Right lobe of liver (tissue), 6 donors: ENCODE measurements at regions not wholly inside any gene's neighbourhood (a gene's known extent, or its start where the extent isn't known, plus 50 kb on each side); places are given as distances from the start of the nearest gene placed in this dataset.

Experiments
- ATAC-seq, 4 donors: fragments of 200-7000 bp; cut with Tn5 transposase; one replicate each; pipeline ENCODE4 v1.9.1; 2020; ENCODE audit warnings: mild to moderate bottlenecking in 4 of 4, moderate library complexity in 4 of 4
- DNase-seq, 3 donors: peaks; one replicate each; pipeline ENCODE4 v3.0.0-alpha.2; 2020
- H3K27ac ChIP-seq, 3 donors: fragments of 200-600 bp; one replicate each; pipeline ENCODE4 v1.8.0; 2022
- H3K27me3 ChIP-seq, 2 donors: fragments of 200-600 bp; one replicate each; pipeline ENCODE4 v1.8.0; 2022
- H3K36me3 ChIP-seq, 4 donors: fragments of 200-600 bp; sonication (generic) in 1 of 4; one replicate each; pipeline versions ENCODE4 v1.5.1 to v1.8.0; 2017 to 2022; ENCODE audit warnings: control low read depth in 1 of 4
- H3K4me1 ChIP-seq, 4 donors: fragments of 200-600 bp; sonication (generic) in 1 of 4; one replicate each; pipeline versions ENCODE4 v1.5.1 to v1.8.0; 2017 to 2022; ENCODE audit warnings: control low read depth in 1 of 4
- H3K4me3 ChIP-seq, 3 donors: fragments of 200-600 bp; one replicate each; pipeline ENCODE4 v1.8.0; 2022
- H3K9me3 ChIP-seq, 4 donors: fragments of 200-600 bp; sonication (generic) in 1 of 4; one replicate each; pipeline versions ENCODE4 v1.5.1 to v1.8.0; 2017 to 2022; ENCODE audit warnings: control low read depth in 1 of 4
- POLR2A ChIP-seq: fragments of 450-650 bp; IDR thresholded peaks from one replicate; pipeline ENCODE4 v1.6.1; 2017; ENCODE audit warnings: antibody characterized with exemption, mild to moderate bottlenecking
- WGBS: methylation state at CpG from one replicate; pipeline ENCODE4 v1.1.6; 2018; ENCODE audit warnings: low coverage, low lambda C conversion rate; ENCODE audit not compliant: insufficient coverage; ENCODE audit errors: missing lambda C conversion rate; 5-methylcytosine and 5-hydroxymethylcytosine counted together
- intact Hi-C, 2 donors: fragments of 100-400 bp; cut with DNase I; formaldehyde crosslinking; loops; one replicate each; pipeline versions ENCODE4 v1.11.2 to v1.14.1; 2022
- TF ChIP-seq, protein P1 (sequence below), 4 donors: fragments of 200-600 bp in 3 of 4; fragments of 450-650 bp in 1 of 4; IDR thresholded peaks; one replicate each; pipeline versions ENCODE4 v1.5.1 to v1.8.0; 2016 to 2022; ENCODE audit warnings: antibody characterized with exemption in 4 of 4, mild to moderate bottlenecking in 2 of 4
- donor health status: DM: no; HTN: yes; CAD: no.
- donor health status: DM: no; HTN: no; CAD: no.
- donor health status: DM: no; HTN: no; CAD: no.
- donor health status: DM: no; HTN: yes; CAD: no.
- donor health status: DM: no; HTN: yes; CAD: no.

GRCh38 chr13:53188120-53188519 is 159.5 kb downstream of the OLFM4 start:
- intact Hi-C loops = no loop called here
- no peaks in the 10 kb centered on the region for H3K4me1 ChIP-seq
- H3K36me3 ChIP-seq = no peaks in the 10 kb centered on the region
- H3K27ac ChIP-seq = no peak overlapping the region
- no peak for ATAC-seq
- no peak for DNase-seq
- TF ChIP-seq, protein P1, sequence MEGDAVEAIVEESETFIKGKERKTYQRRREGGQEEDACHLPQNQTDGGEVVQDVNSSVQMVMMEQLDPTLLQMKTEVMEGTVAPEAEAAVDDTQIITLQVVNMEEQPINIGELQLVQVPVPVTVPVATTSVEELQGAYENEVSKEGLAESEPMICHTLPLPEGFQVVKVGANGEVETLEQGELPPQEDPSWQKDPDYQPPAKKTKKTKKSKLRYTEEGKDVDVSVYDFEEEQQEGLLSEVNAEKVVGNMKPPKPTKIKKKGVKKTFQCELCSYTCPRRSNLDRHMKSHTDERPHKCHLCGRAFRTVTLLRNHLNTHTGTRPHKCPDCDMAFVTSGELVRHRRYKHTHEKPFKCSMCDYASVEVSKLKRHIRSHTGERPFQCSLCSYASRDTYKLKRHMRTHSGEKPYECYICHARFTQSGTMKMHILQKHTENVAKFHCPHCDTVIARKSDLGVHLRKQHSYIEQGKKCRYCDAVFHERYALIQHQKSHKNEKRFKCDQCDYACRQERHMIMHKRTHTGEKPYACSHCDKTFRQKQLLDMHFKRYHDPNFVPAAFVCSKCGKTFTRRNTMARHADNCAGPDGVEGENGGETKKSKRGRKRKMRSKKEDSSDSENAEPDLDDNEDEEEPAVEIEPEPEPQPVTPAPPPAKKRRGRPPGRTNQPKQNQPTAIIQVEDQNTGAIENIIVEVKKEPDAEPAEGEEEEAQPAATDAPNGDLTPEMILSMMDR (IDR thresholded peaks at IDR 0.05) = no peak
- TF ChIP-seq POLR2A = no peak
- WGBS = 56% methylated on average over 2 of the region's 2 CpGs
- no peaks in the 10 kb centered on the region for H3K9me3 ChIP-seq
- H3K27me3 ChIP-seq = no peaks in the 10 kb centered on the region
- no peak overlapping the region for H3K4me3 ChIP-seq

GRCh38 chr13:53189162-53189561 is 160.5 kb downstream of the OLFM4 start:
- H3K36me3 ChIP-seq = no peaks in the 10 kb centered on the region
- no peak for DNase-seq
- ATAC-seq = no peak
- H3K27ac ChIP-seq = no peak overlapping the region
- TF ChIP-seq POLR2A = no peak
- H3K4me3 ChIP-seq = no peak overlapping the region
- 6% methylated on average over 1 of the region's 1 CpG for WGBS
- H3K4me1 ChIP-seq = no peaks in the 10 kb centered on the region
- no peaks in the 10 kb centered on the region for H3K27me3 ChIP-seq
- no peaks in the 10 kb centered on the region for H3K9me3 ChIP-seq
- intact Hi-C loops = no loop called here

GRCh38 chr13:53191091-53191490 is 162.5 kb downstream of the OLFM4 start:
- WGBS = 12% methylated on average over 2 of the region's 2 CpGs

DNA sequence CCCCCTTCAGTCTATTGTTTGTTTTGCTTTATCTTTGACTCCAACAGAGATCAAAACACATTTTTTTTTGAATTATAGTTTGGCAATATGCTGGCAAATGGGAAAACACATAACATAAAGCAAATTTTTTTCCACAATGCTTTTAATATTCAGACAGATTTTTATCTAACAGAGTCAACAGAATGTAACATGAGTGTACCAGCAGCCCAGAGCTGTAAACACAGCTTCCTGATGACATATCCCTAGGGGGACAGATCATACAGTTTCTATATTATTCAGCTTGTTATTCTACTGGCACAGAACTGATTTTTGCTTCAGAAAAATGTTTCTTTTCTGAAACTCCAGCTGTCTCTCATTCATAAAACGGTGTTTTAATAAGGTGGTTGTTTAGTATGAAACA is 168.8 kb downstream of the OLFM4 start:
- intact Hi-C loops = no loop called here

More at GRCh38 chr13:53191091-53191490, 162.5 kb downstream of the OLFM4 start:
- Histone ChIP-seq H3K4me3 (no peak overlapping the region), H3K36me3 (no peaks in the 10 kb centered on the region), H3K9me3 (no peaks in the 10 kb centered on the region), H3K4me1 (no peaks in the 10 kb centered on the region), H3K27ac (no peak overlapping the region), H3K27me3 (no peaks in the 10 kb centered on the region)
- DNase-seq = no peak
- no peak for TF ChIP-seq POLR2A
- TF ChIP-seq, protein P1 (IDR thresholded peaks at IDR 0.05) = no peak
- intact Hi-C loops = loop anchor here in 1 of 2 donors (5.0 kb wide), 1 partner anchor 244 kb away; no protein-coding TSS in a partner anchor
- ATAC-seq = no peak

DNA sequence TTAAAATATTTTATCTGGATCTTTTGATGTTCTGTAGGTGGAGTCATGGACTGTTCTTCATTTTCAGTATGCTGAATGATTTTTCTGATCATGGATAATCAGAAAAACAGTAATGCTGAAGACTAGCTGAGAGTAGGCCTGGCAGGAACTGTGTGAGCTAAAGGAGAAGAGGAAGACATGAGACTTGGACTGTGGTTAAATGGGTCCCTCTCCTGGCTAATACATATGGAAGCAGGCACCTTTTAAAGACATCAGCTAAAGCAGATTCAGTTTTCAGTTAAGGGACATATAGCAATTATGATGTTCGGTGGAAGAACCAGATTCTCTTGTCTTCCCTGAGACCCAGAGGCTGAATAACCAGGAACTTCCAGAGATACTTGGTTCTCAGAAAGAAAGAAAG is 169.4 kb downstream of the OLFM4 start:
- WGBS = 64% methylated on average over 1 of the region's 1 CpG
- peaks cover 0 to 9% of the 10 kb centered on the region in 2 donors for H3K27me3 ChIP-seq
- no peaks in the 10 kb centered on the region for H3K4me1 ChIP-seq
- no peak overlapping the region for H3K27ac ChIP-seq
- no peak for DNase-seq
- no peak overlapping the region for H3K4me3 ChIP-seq
- no peaks in the 10 kb centered on the region for H3K36me3 ChIP-seq
- intact Hi-C loops = no loop called here
- TF ChIP-seq POLR2A = no peak
- TF ChIP-seq, protein P1 (IDR thresholded peaks at IDR 0.05) = no peak
- ATAC-seq = no peak
- no peaks in the 10 kb centered on the region for H3K9me3 ChIP-seq

More for the DNA sequence above, 168.8 kb downstream of the OLFM4 start:
- Histone ChIP-seq H3K4me1 (no peaks in the 10 kb centered on the region), H3K27ac (no peak overlapping the region), H3K27me3 (peaks cover 0 to 9% of the 10 kb centered on the region in 2 donors), H3K9me3 (no peaks in the 10 kb centered on the region), H3K36me3 (no peaks in the 10 kb centered on the region), H3K4me3 (no peak overlapping the region)
- 36% methylated on average over 1 of the region's 1 CpG for WGBS
- no peak for TF ChIP-seq POLR2A
- TF ChIP-seq, protein P1 (IDR thresholded peaks at IDR 0.05) = no peak
- DNase-seq (no peak), ATAC-seq (no peak)
